ENCODE measurements at regions not wholly inside any gene's neighbourhood (a gene's known extent, or its start where the extent isn't known, plus 50 kb on each side); places are given as distances from the start of the nearest gene placed in this dataset.
A peak's percentile ranks its signal among the peaks of the same experiment; 100 is the strongest.
"Not testable (repeated sequence)": the region's sequence is repeated elsewhere in the genome, so short reads cannot be mapped to it uniquely, and the experiment has no call there.

DNA sequence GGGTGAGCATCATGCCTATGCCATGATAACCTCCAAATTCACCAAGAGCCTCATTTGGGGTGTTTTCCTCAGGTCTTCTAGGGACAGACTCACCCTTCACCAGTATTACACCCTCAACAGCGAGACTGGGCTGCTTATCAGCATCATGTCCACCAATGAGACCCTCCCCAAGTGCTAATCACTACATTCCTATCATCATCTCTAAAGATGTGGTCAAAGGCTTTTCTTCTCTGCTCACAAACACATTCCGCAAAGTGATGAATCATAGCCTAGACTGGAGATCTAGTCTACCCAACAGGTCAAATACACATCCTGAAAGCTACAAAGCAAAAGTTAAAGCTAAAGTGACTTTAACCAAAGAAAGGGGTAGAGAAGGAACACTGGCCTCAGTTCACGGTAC is 75.3 kb upstream of the C7orf33 start:
- DNase-seq = no peak

DNA sequence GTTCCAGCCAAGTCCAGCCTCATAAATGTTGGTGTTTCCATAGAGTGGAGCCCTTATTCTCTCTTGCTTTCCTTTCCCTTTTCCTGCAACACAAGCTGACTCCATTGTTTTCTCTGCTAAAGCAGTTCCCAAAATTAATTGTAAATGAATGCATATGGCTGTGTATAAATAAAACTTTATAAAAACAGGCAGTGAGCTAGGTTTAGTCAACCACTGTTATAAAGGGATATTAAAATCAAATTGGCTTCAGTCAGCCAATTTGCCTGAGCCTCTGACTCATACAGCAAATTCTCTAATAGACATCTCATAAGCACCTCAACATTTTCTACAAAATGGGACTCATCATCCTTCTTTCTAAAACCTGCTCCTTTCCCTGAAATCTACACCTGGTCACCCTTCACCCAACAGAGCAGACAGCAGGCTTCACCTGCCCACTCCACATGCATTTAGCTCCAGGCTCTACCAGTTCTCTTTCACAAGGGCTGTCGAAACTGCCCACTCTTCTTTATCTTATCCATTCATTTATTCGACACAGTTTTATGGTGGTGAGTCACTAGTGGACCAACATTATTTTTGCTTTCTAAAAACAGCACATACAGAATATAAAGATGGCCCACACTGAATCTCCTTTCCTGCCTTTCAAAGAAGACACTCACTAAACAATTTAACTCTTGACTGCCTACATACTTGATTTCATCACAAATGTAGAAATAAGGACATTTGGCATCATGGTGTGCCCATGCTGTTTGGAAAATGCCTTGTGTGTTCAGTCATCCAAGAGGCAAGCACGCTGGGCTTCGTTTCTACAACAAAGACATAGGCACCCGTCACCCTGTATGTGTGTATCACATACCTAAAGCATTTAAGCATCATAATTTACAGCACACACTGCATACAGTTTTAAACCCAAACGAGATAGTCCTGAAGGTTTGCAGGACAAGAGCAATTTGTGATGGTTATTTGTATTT is 74.6 kb upstream of the C7orf33 start:
- no peak for DNase-seq

DNA sequence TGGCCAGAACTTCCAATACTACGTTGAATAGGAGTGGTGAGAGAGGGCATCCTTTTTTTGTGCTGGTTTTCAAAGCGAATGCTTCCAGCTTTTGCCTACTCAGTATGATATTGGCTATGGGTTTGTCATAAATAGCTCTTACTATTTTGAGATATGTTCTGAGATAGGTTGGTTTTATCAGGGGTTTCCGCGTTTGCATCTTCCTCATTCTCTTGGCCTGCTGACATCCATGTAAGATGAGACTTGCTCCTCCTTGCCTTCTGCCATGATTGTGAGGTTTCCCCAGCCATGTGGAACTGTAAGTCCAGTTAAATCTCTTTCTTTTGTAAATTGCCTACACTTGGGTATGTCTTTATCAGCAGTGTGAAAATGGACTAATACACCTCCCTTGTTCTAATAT is 71.2 kb upstream of the C7orf33 start:
- not testable (repeated sequence) for DNase-seq

DNA sequence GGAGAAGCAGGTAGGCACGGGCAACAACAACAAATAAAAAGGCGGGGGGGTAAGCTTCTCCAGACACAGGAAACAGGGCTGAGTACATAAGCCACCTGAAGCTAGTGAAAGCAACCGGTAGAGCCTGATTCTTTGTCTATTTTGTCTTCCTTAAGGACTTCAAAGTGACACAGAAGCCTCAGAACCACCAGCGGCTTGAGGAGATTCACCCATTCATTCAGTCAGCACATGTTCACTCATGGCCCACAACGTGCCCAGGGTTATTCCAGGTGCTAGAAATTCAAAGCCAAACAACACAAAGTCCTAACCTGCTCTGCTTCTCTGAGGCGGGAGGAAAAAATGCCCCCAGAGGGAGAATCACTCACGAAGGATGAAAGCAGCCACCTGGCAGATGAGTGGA is 69.3 kb upstream of the C7orf33 start:
- DNase-seq = no peak

DNA sequence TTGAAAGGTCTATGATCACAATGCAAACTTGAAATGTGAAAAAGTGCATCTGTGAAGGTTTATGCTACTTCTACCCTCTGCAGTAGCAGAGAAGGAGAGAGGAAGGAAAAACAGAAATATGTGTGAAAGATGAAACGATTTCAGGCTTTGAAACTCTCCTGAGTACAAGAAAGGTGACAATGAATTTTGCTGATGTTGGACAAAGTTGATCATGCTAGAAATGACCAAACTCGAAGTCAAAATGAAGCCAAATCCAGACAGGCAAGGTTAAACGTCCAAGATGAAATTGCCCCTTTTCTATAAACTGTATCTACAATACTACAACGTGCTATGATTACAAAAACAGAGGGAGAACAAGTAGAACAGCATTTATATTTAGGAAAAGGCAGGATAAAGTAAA is 67.0 kb upstream of the C7orf33 start:
- no peak for DNase-seq

DNA sequence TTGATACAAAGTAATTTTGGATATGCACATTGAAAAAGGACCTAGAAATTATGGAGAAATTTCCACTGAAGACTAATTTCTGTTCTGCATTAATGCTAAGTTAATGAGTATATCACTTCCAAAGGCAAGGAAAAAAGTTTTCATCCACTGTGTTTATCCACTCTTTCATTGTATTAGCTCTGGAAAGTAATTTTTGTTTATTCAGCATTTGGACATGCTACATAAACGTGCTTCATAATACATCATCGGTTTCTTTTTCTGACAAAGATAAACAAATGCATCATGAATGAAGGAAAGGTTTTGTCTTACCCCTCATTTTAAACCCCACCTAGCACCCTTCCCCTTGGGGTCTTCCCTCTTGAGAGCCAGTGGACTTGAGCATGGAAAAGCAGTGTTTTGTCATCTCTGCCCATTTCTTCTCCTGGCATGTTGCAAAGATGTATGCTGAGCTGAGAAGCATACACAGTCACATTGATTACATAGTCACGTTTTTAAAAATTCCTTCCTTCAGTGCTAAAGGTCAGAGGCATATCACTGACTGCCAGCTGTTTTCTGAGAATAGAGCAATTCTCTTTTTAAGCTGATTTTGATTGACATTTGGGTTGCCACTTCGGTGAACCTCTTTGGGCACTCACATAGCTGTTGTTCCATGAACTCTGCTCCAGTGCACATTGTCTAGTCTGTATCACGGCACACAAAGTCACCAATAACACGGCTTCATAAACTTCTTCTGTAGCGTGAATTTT is 65.9 kb upstream of the C7orf33 start:
- DNase-seq = no peak

DNA sequence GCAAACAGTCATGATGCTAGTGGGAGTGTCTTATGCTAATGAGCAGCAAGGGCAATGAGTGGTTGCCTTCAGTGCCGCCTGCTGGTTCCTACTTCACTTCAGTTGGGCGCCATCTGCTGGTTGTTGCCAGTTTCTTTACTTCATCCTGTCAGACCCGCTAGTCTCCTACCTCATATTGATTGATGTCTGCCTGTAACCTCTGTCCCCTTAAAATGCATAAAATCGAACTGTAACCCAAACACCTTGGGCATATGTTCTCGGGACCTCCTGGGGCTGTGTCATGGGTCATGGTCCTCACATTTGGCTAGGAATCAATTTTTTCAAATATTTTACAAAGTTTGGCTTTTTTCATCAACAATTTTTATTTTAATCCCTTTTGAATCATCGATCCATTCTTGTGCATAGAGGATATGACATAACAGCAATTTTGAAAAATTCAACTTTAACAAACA is 62.8 kb upstream of the C7orf33 start:
- DNase-seq = peak; percentile 71

DNA sequence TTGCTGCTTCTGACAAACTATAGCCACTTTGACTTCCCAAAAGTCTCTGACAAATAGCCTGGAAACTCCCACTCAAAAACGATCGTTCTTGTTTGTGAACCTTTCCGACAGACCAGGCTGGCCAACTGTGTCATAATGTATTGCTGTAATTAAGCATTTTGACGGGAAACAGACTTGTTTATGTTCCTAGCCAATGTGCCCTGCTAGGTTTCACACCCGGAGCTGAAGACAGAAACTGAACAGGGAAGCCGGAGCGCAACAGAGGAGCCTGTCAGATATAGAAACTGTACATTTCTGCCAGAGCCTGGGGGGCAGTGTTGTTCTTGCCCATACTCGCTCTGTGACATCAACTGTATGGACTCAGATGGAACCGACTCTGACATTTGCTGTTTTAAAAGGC is 55.3 kb upstream of the C7orf33 start:
- no peak for DNase-seq

DNA sequence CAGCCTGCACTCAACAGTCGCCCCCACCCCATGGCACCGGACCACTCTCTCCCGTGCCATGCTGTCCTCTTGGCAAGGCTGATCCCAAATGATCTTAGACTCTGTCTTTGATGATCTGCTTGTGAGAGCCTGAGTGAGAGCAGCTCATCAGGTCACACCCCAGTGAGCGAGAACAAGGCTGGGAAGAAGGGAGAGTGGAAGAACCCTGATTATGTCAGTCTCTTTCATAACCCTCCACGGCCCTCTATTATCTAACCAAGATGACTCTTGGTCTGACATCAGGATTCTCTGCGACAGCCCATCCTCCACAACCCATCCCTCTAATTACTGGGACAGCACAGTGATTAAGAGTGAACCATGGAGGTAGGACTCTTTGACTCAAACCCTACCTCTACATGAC is 53.1 kb upstream of the C7orf33 start:
- no peak for DNase-seq

DNA sequence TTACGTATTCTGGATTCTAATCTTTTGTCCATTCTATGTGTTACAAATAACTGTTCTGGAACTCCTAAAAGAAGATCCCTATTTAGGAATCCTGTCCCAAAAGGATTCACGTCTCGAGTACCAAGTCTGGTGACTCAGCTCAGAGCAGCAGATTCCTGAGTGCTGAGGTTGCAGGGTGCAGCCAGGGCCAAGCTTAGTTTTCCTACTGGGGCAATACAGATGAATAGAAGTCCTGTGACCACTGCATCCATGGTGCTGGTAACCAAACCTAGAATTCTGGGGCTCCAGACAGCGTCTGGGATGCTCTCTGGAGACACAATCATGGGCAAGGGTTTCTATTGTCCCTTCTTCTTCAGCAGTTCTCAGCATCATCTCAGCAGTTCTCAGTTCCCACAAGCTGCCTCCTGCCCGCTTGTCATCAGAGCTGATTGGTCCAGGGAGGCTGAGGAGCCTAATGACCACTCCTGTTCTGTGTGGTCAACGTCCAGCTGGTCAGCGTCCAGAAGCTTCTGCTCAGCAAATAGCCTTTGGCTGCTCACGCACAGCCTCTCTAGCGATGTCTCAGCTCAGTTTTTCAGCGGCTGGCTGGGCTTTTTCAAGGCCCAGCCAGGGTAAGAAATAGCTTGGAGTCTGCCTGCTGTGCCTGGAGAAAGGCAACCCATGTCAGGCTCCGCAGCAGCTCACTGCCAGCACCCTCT is 50.4 kb upstream of the C7orf33 start:
- no peak for DNase-seq
